Lung (tissue), 11 donors: ENCODE measurements at regions not wholly inside any gene's neighbourhood (a gene's known extent, or its start where the extent isn't known, plus 50 kb on each side); places are given as distances from the start of the nearest gene placed in this dataset.

ENCODE experiments used
- ATAC-seq: fragments of 200-7000 bp; cut with Tn5 transposase; one replicate; pipeline ENCODE4 v1.9.1; 2020; ENCODE audit warnings: moderate number of reproducible peaks; ENCODE audit not compliant: insufficient read depth, low FRiP score
- DNase-seq, 3 donors: peaks; one replicate each; pipeline ENCODE4 v3.0.0-alpha.2; 2013 to 2017
- H3K27ac ChIP-seq, 2 donors: one replicate each; pipeline ENCODE4 v1.5.1; 2013; ENCODE audit warnings: mild to moderate bottlenecking in 2 of 2, moderate library complexity in 2 of 2, control low read depth in 1 of 2, inconsistent platforms in 1 of 2, low read depth in 1 of 2, low read length in 1 of 2
- H3K27me3 ChIP-seq, 3 donors: one replicate each; pipeline ENCODE4 v1.5.1; 2013; ENCODE audit warnings: low read length in 2 of 3; ENCODE audit not compliant: control insufficient read depth in 3 of 3, insufficient read depth in 3 of 3
- H3K36me3 ChIP-seq, 4 donors: one replicate each; pipeline ENCODE4 v1.5.1; 2013; ENCODE audit warnings: low read length in 4 of 4, mild to moderate bottlenecking in 1 of 4, moderate library complexity in 1 of 4; ENCODE audit not compliant: control insufficient read depth in 4 of 4, insufficient read depth in 4 of 4
- H3K4me1 ChIP-seq, 5 donors: one replicate each; pipeline ENCODE4 v1.5.1; 2013; ENCODE audit warnings: low read length in 5 of 5, mild to moderate bottlenecking in 2 of 5, moderate library complexity in 1 of 5; ENCODE audit not compliant: control insufficient read depth in 5 of 5, insufficient read depth in 5 of 5
- H3K4me3 ChIP-seq: one replicate; pipeline ENCODE4 v1.5.1; 2013; ENCODE audit warnings: mild to moderate bottlenecking, control low read depth, moderate library complexity
- H3K9ac ChIP-seq, 2 donors: one replicate each; pipeline ENCODE4 v1.5.1; 2013; ENCODE audit warnings: low read length in 2 of 2, control low read depth in 1 of 2; ENCODE audit not compliant: insufficient read depth in 1 of 2
- H3K9me3 ChIP-seq, 4 donors: one replicate each; pipeline ENCODE4 v1.5.1; 2013; ENCODE audit warnings: low read length in 3 of 4, mild to moderate bottlenecking in 1 of 4, moderate library complexity in 1 of 4; ENCODE audit not compliant: control insufficient read depth in 4 of 4, insufficient read depth in 3 of 4
- CTCF ChIP-seq: IDR thresholded peaks from 2 replicates; pipeline ENCODE4 v1.5.1; 2012; ENCODE audit warnings: mild to moderate bottlenecking; ENCODE audit errors: control extremely low read depth, extremely low read depth
- WGBS, 2 donors: extraction: QIAGEN DNeasy Blood & Tissue Kit; methylation state at CpG; one replicate each; pipeline ENCODE4 v1.1.7; 2013; 5-methylcytosine and 5-hydroxymethylcytosine counted together
- donor health status: control.
- donor health status: control.
- donor health status: Bipolar disorder and iron deficiency.
- donor health status: healthy.
- donor health status: DM: yes; HTN: yes; CAD: no.

- ATAC-seq (no peak), DNase-seq (no peak)
- peaks cover 3 to 14% (median 8%) of the 10 kb centered on the region in 5 donors for H3K4me1 ChIP-seq
- H3K4me3 ChIP-seq, result no peak overlapping the region
- no peak overlapping the region for H3K9ac ChIP-seq
- H3K9me3 ChIP-seq, result no peaks in the 10 kb centered on the region
- WGBS, 2 donors, result 63 to 74% methylated on average over 2 of the region's 2 CpGs
- H3K36me3 ChIP-seq, result no peaks in the 10 kb centered on the region
- TF ChIP-seq CTCF, result no peak
- H3K27ac ChIP-seq, result no peak overlapping the region
- no peaks in the 10 kb centered on the region for H3K27me3 ChIP-seq
Measured at GRCh38 chr6:22468256-22468965, 101.0 kb upstream of the HDGFL1 start.

GRCh38 chr6:22470454-22471131 lies 98.8 kb upstream of the HDGFL1 start:
- no peak for TF ChIP-seq CTCF

GRCh38 chr6:22471132-22471690 lies 98.2 kb upstream of the HDGFL1 start:
- no peaks in the 10 kb centered on the region for H3K9me3 ChIP-seq
- DNase-seq, result peak; percentile 76 to 91 (median 85)
- no peak overlapping the region for H3K9ac ChIP-seq
- H3K4me1 ChIP-seq, result peaks cover 3 to 14% (median 8%) of the 10 kb centered on the region in 5 donors
- no peak for TF ChIP-seq CTCF
- H3K36me3 ChIP-seq, result no peaks in the 10 kb centered on the region
- H3K27ac ChIP-seq, result peak overlapping the region in 1 of 2 donors; percentile 72
- no peak overlapping the region for H3K4me3 ChIP-seq
- H3K27me3 ChIP-seq, result no peaks in the 10 kb centered on the region
- peak; percentile 53 for ATAC-seq
- 21 to 44% methylated on average over 4 of the region's 4 CpGs for WGBS, 2 donors

More at GRCh38 chr6:22470454-22471131, 98.8 kb upstream of the HDGFL1 start:
- WGBS, 2 donors, result 63 to 77% methylated on average over 7 of the region's 7 CpGs
- Histone ChIP-seq H3K27me3 (no peaks in the 10 kb centered on the region), H3K4me3 (no peak overlapping the region), H3K9me3 (no peaks in the 10 kb centered on the region), H3K36me3 (no peaks in the 10 kb centered on the region), H3K4me1 (peaks cover 3 to 14% (median 8%) of the 10 kb centered on the region in 5 donors), H3K27ac (peak overlapping the region in 1 of 2 donors; percentile 72), H3K9ac (no peak overlapping the region)
- DNase-seq (no peak), ATAC-seq (no peak)
